ENCODE measurements at regions not wholly inside any gene's neighbourhood (a gene's known extent, or its start where the extent isn't known, plus 50 kb on each side); places are given as distances from the start of the nearest gene placed in this dataset.
A peak's percentile ranks its signal among the peaks of the same experiment; 100 is the strongest.
"Not testable (repeated sequence)": the region's sequence is repeated elsewhere in the genome, so short reads cannot be mapped to it uniquely, and the experiment has no call there.

DNA sequence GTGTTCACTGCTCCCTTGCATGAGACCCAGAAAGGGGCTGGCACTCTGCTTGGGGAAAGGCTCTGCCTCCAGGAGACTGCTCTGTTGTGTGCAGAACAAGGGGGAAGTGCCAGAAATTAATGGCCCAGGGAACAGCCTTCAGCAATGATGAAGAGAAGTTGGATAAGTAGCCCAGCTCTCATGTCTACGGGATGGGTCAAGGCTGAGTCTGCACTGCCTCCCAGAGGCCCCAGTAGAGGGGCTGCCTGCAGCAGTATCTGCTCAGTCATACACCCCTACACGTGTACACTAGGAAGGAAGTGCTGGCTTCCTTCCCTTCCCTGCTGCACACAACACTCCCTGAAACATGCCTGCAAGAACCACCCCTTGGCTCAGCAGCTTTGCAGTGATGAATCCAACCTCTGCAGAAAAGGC is 54.6 kb upstream of the URI1 start:
- no peaks in the 10 kb centered on the region for H3K36me3 Mint-ChIP-seq
- H3K4me3 Mint-ChIP-seq = no peak overlapping the region
- no peak for DNase-seq
- peaks cover 0 to 9% (median 7%) of the 10 kb centered on the region in 3 donors for H3K27me3 Mint-ChIP-seq
- peaks cover 0 to 11% (median 0%) of the 10 kb centered on the region in 7 donors for H3K9me3 Mint-ChIP-seq
- peak; percentile 37 to 43 for ATAC-seq (ENCODE audit: low read depth in 2 of 2)
- peaks cover 7 to 24% (median 11%) of the 10 kb centered on the region in 3 donors for H3K4me1 Mint-ChIP-seq
- H3K27ac Mint-ChIP-seq = peak overlapping the region in 1 of 6 donors; percentile 35

DNA sequence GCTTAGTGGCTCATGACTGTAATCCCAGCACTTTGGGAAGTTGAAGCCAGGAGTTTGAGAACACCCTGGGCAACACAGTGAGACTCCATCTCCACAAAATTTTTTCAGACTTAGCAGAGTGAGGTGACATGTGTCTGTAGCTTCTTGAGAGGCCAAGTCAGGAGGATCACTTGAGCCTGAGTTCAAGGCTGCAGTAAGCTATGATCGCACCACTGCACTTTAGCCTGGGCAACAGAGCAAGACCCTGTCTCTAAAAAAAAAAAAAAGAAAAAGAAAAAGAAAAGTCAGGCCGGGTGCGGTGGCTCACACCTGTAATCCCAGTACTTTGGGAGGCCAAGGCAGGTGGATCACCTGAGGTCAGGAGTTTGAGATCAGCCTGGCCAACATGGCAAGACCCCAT is 54.0 kb upstream of the URI1 start:
- ATAC-seq (ENCODE audit: low read depth in 2 of 2); H3K27me3 Mint-ChIP-seq; DNase-seq; H3K4me3 Mint-ChIP-seq; H3K36me3 Mint-ChIP-seq; H3K27ac Mint-ChIP-seq: not testable (repeated sequence)
- Mint-ChIP-seq H3K4me1 (peaks cover 7 to 22% (median 11%) of the 10 kb centered on the region in 3 donors), H3K9me3 (peaks cover 0 to 11% (median 0%) of the 10 kb centered on the region in 7 donors)

DNA sequence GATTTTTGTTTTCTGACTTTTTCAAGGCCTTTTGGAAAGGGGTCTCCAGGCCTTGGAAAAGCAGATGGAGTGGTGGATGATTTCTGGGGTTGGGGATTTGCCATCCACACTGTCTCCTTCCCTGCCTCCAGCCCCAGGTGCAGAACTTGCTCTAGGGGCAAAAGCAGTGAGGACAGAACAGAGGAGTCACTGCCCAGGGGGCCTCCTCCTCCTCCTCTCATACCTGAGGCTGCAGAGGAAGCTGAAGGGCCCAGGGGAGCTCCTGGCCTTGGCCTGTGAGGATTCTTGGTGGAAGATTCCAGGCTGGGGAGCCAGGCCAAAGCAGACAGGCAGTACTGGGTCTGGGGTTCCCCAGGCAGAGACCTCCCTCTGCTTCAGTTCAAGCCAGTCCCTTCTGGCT is 52.3 kb upstream of the URI1 start:
- H3K4me3 Mint-ChIP-seq = no peak overlapping the region

DNA sequence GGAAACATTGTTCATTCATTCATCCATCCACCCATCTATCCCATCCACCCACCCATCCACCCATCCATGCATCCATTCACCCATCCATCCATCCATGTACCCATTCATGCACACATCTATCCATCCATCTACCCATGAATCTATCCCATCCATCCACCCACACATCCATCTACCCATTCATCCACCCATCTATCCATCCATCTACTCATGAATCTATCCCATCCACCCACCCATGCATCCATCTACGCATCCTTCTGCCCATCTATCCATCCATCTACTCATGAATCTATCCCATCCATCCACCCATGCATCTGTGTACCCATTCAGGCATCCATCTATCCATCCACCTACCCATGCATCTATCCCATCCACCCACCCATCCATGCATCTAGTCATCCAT is 51.6 kb upstream of the URI1 start:
- DNase-seq = no peak
- H3K27me3 Mint-ChIP-seq = peaks cover 4 to 16% (median 9%) of the 10 kb centered on the region in 3 donors
- no peak overlapping the region for H3K4me3 Mint-ChIP-seq
- no peaks in the 10 kb centered on the region for H3K36me3 Mint-ChIP-seq
- ATAC-seq (ENCODE audit: low read depth in 2 of 2) = no peak
- peaks cover 6 to 18% (median 7%) of the 10 kb centered on the region in 3 donors for H3K4me1 Mint-ChIP-seq
- H3K27ac Mint-ChIP-seq = peak overlapping the region in 1 of 6 donors; percentile 45
- peaks cover 0 to 11% (median 0%) of the 10 kb centered on the region in 7 donors for H3K9me3 Mint-ChIP-seq

More for the DNA sequence above, 52.3 kb upstream of the URI1 start:
- DNase-seq (no peak), ATAC-seq (ENCODE audit: low read depth in 2 of 2) (no peak)
- H3K9me3 Mint-ChIP-seq = peaks cover 0 to 11% (median 0%) of the 10 kb centered on the region in 7 donors
- peaks cover 4 to 16% (median 9%) of the 10 kb centered on the region in 3 donors for H3K27me3 Mint-ChIP-seq
- peaks cover 6 to 18% (median 7%) of the 10 kb centered on the region in 3 donors for H3K4me1 Mint-ChIP-seq
- no peaks in the 10 kb centered on the region for H3K36me3 Mint-ChIP-seq
- H3K27ac Mint-ChIP-seq = no peak overlapping the region
